ENCODE measurements at regions not wholly inside any gene's neighbourhood (a gene's known extent, or its start where the extent isn't known, plus 50 kb on each side); places are given as distances from the start of the nearest gene placed in this dataset.
"Not testable (repeated sequence)": the region's sequence is repeated elsewhere in the genome, so short reads cannot be mapped to it uniquely, and the experiment has no call there.

DNA sequence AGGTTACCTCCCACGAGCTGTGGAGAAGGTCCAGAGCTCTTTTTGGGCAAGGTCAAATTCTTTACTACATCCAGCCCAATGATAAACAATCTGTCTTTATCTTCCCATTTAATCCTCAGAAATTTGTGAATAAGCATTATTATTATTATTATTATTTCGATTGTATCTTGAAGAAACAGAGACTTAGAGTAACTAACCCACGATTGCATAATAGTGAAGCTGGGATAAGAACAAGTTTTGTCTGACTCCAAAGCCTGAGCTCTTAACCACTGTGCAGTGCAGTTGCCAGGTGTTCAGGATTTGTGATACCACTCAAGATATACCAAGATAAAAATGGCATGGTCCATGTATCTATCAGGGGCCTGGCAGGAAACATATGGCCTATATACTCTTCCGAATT, 166.5 kb upstream of the LDB2 start:
- DNase-seq (ENCODE audit: low spot score), result no peak

GRCh38 chr4:17063888-17064287, 165.4 kb upstream of the LDB2 start:
- no peak for DNase-seq (ENCODE audit: low spot score)

- DNase-seq (ENCODE audit: low spot score), result no peak
These were observed 161.8 kb upstream of the LDB2 start for GRCh38 chr4:17060230-17060629.

GRCh38 chr4:17058916-17059741, 160.7 kb upstream of the LDB2 start:
- no peak for DNase-seq (ENCODE audit: low spot score)

GRCh38 chr4:17058536-17058915, 160.1 kb upstream of the LDB2 start:
- no peak for DNase-seq (ENCODE audit: low spot score)

DNA sequence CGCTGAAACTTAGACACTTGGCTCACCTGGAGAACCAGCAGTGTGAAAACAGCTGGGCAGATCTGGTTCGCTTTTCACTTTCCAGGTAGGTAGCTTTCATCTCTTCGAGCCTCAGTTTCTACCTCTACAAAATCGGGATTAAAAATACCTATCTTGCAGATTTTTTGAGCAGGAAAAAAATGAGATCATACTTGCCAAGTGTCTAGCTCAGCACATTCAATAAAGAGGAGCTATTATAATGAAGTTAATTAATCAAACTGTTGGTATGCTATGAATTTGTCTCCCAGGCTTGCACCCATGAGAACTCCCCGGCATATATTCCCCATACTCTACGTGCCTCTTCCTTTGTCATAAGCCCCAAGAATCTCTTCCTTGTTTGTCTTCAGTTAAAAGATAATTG, 158.6 kb upstream of the LDB2 start:
- no peak for DNase-seq (ENCODE audit: low spot score)

DNA sequence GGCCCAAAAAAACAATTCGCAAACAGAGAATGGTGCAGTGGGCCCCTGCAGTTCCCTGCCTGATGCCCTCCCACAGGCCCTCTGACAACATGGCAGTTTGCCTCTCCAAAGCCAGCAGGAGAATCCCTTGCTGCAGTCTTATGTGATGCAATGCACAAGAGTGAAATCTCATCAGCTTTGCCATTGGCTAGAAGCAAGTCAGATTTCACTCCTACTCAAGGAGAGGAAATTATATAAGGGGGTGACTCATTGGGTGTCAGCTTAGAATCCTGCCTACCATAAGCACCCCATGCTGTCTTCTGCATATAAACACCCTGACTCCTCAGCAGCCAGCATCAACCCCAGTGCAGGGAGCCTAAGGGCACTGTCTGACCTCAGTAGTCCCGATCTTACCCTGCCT, 157.3 kb upstream of the LDB2 start:
- no peak for DNase-seq (ENCODE audit: low spot score)

- no peak for DNase-seq (ENCODE audit: low spot score)
These were observed 147.4 kb upstream of the LDB2 start for GRCh38 chr4:17045866-17046265.

- DNase-seq (ENCODE audit: low spot score), result no peak
These were observed 140.2 kb upstream of the LDB2 start for GRCh38 chr4:17038510-17039176.

DNA sequence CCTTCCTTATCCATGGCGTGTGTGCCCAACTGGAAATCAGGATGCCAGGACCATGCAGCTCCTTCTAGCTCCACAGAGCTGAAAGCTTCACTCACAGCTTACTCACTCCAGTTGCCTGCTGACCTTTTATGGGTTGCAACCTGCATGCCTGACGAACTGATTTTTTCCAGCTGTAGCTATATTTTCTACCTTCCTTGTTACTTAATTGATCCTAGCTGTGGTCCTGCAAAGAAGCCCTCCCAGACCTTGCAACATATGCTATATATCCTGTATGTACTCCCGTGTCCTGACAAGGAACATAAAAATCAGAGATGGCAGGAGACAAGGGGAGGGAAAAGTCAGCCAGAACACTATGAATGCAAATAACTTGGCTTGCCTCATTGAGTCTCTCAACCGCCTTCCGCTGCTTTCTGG, 135.3 kb upstream of the LDB2 start:
- DNase-seq (ENCODE audit: low spot score), result peak; percentile 11

GRCh38 chr4:17033025-17033767, 134.8 kb upstream of the LDB2 start:
- DNase-seq (ENCODE audit: low spot score), result no peak

DNA sequence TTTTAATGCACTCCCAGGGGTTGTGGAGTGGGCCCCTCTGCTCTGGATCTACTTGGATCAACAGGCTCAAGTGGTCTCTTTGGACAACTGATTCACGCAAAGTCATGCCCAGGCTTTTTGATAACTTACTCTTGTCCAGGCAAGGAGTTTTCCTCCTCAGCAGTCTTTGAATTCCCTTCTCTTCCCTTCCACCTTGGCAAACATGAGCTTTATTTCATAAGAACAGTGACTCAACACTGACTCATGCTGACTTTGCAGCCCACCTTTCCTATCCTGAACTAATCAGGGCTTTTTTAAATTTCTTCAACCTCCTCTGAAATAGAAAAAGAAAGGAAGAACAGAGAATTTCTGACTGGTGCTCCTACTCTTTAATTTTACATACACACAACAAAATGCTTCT, 132.1 kb upstream of the LDB2 start:
- DNase-seq (ENCODE audit: low spot score), result no peak

DNA sequence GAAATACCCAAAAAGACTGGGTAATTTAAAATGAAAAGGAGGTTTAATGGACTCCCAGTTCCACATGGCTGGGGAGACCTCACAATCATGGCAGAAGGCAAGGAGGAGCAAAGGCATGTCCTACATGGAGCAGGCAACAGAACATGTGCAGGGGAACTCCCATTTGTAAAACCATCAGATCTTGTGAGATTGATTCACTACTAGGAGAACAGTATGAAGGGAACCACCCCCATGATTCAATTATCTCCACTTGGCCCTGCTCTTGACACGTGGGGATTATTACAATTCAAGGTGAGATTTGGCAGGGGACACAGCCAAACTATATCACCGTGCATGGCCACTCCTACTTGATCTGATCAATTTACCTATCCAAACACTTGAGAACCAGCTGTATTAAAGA, 131.5 kb upstream of the LDB2 start:
- DNase-seq (ENCODE audit: low spot score), result no peak

- no peak for DNase-seq (ENCODE audit: low spot score)
These were observed 131.0 kb upstream of the LDB2 start for GRCh38 chr4:17029432-17029831.

GRCh38 chr4:17027495-17027894, 129.1 kb upstream of the LDB2 start:
- DNase-seq (ENCODE audit: low spot score), result no peak

- no peak for DNase-seq (ENCODE audit: low spot score)
These were observed 126.0 kb upstream of the LDB2 start for GRCh38 chr4:17024425-17024824.

- no peak for DNase-seq (ENCODE audit: low spot score)
These were observed 122.5 kb upstream of the LDB2 start for GRCh38 chr4:17020901-17021300.

DNA sequence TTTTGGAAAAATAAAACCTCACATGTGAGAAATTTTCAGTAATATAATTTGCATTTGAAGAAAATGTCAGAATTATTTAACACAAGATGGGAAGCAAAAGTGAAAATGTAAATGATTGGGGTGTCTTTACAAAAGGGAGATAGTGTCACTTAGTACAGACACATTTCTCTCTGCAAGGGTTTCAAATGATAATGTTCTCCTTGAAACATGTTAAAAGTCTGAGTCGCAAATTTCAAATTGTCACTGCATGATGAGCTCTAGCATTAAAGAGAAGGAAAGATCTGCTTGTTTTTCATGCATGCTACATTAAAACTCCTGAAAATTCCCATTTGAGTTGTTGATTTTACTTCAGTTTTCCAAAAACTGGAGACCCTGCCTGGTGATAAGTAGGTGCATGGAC, 122.0 kb upstream of the LDB2 start:
- DNase-seq (ENCODE audit: low spot score), result no peak

DNA sequence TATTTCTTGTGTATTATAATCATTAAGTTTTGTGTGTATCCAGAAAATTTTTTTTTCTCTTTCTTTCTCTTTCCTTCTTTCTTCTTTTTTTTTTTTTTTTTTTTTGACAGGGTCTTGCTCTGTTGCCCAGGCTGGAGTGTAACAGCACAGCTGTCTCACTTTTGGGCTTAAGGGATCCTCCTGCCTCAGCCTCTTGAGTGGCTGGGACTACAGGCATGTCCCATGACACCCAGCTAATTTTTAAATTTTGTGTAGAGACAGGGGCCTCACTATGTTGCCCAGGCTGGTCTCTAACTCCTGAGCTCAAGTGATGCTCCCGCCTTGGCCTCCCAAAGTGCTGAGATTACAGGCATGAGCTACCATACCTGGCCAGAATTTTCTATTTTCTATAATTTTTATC, 120.2 kb upstream of the LDB2 start:
- not testable (repeated sequence) for DNase-seq (ENCODE audit: low spot score)

DNA sequence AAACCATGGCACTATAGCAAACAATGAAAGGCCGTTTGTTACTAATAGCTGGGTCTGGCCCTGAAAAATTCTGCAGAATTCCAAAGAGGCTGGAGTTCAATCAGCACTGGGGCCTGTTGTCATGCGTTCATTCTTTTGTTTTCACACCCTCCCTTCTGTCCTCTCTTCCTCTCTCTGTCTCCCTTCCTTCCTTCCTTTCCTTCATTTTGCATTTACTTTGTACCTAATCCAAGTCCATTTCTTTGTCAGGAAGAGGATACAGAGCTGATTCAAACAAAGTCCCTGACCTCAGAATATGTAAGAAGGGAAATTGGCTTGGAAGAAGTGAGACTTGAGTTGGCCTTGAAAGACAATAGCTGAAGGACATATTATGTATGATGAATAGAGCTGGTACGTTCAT, 119.6 kb upstream of the LDB2 start:
- DNase-seq (ENCODE audit: low spot score), result no peak

GRCh38 chr4:17013382-17014006, 115.0 kb upstream of the LDB2 start:
- no peak for DNase-seq (ENCODE audit: low spot score)

DNA sequence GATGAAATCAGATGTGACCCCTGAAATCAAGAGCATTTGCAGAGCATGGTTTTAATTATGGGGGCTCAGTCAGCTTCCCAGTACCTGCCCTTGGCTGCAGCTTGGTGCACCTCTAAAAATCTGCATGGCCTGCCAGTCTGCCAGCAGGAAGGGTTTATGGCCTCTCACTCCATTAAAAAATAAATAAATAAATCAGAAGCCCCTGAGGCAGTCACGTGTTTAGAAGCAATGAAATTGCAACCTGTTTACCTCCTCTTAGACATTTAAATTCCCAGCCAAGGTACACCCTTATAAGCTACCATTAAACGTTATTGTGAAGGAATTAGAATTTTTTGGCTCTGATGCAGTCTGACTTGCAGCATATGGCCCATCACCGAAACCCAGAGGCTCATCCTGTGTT, 114.0 kb upstream of the LDB2 start:
- no peak for DNase-seq (ENCODE audit: low spot score)

Data from mucosa of gallbladder (tissue), 1 donor.